GM18508 (cell line): ENCODE measurements at regions not wholly inside any gene's neighbourhood (a gene's known extent, or its start where the extent isn't known, plus 50 kb on each side); places are given as distances from the start of the nearest gene placed in this dataset.
"Not testable (repeated sequence)": the region's sequence is repeated elsewhere in the genome, so short reads cannot be mapped to it uniquely, and the experiment has no call there.

Source experiments
- ATAC-seq: cut with Tn5 transposase; IDR thresholded peaks from one replicate; pipeline ENCODE4 v1.9.1; 2021; ENCODE audit warnings: moderate number of reproducible peaks; ENCODE audit not compliant: insufficient read depth, unreplicated experiment

- ATAC-seq: no peak
Measured at GRCh38 chr2:133624551-133624950, 56.3 kb upstream of the NCKAP5 start.

DNA sequence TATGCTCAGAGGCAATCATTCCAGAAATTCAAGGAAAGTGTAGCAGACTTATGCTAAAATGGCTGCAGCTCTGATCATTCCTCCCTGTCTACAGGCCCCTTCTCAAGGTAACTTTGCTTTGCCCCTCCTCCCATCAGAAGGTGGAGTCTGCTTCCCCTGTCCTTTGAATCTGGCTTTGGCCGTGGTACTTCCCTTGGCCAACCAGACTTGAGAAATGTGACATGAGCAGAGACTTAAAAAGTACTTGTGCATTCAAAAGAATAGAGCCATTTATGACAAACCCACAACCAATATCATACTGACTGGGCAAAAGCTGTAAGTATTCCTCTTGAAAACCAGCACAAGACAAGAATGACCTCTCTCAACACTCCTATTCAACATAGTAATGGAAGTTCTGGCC, 59.5 kb upstream of the NCKAP5 start:
- no peak for ATAC-seq

GRCh38 chr2:133633309-133633708, 65.0 kb upstream of the NCKAP5 start:
- no peak for ATAC-seq

DNA sequence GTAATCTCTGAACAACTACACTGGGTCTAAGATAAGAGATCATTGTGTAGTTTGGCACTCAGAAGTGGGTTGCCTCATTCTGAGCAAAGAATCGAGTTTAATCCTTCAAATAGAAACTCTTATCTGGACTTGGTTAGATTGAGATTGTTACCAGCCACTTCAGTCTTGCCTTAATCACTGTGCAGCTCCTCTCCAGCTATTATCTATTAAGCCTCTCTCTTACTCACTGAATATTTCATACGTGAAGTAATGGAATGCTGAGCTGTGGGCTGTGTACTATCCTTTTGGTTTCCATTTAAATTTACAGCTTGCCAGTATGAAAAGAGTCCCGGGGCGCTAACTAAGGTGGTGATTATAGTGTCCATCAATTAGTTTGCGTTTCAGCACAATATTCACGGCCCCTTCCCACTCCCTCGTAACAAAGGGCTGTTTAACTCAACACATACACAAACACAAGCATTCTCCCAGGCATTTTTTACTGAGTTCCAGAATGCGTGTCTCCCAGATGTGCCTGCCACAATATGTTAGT, 65.7 kb upstream of the NCKAP5 start:
- no peak for ATAC-seq

GRCh38 chr2:133635131-133635530, 66.9 kb upstream of the NCKAP5 start:
- ATAC-seq: no peak

- ATAC-seq: no peak
Measured at GRCh38 chr2:133636287-133636686, 68.0 kb upstream of the NCKAP5 start.

- ATAC-seq: no peak
Measured at GRCh38 chr2:133640103-133640502, 71.8 kb upstream of the NCKAP5 start.

- ATAC-seq: no peak
Measured at GRCh38 chr2:133641497-133641896, 73.2 kb upstream of the NCKAP5 start.

GRCh38 chr2:133641942-133642725, 73.9 kb upstream of the NCKAP5 start:
- no peak for ATAC-seq

DNA sequence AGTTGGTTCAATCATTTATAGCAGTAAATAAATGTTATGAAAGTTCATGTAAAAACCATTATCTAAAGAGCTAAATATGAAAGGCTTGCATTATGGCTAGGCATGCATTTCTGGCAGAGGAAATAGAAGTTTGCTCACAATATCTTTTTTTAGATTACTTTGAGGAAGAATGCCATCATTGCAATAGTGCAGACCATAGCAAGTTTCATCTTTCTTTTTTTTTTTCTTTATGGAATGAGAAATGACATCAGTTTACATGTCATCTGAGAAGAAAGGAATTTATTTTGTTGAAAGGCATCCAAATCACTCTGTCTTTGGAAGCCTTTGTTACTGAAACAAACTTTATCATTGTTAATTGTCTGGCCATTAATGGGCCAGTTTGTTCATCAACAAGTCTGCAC, 74.5 kb upstream of the NCKAP5 start:
- no peak for ATAC-seq

GRCh38 chr2:133643863-133644262, 75.6 kb upstream of the NCKAP5 start:
- ATAC-seq: no peak

GRCh38 chr2:133644846-133645245, 76.6 kb upstream of the NCKAP5 start:
- ATAC-seq: no peak

DNA sequence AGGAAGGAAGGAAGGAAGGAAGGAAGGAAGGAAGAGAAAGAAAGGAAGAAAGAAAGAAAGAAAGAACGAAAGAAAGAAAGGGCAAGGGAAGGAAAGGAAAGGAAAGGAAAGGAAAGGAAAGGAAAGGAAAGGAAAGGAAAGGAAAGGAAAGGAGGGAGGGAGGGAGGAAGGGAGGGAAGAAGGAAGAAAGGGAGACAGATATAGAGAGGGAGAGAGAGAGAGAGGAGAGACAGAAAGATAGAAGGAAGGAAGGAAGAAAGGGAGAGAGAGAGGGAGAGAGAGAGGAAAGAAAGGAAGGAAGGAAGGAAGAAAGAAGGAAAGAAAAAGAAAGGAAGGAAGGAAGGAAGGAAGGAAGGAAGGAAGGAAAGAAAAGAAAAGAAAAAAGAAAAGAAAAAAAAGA, 79.1 kb upstream of the NCKAP5 start:
- not testable (repeated sequence) for ATAC-seq

- ATAC-seq: no peak
Measured at GRCh38 chr2:133651861-133652260, 83.6 kb upstream of the NCKAP5 start.

GRCh38 chr2:133652398-133652797, 84.1 kb upstream of the NCKAP5 start:
- ATAC-seq: no peak

- ATAC-seq: no peak
Measured at GRCh38 chr2:133653056-133653455, 84.8 kb upstream of the NCKAP5 start.

DNA sequence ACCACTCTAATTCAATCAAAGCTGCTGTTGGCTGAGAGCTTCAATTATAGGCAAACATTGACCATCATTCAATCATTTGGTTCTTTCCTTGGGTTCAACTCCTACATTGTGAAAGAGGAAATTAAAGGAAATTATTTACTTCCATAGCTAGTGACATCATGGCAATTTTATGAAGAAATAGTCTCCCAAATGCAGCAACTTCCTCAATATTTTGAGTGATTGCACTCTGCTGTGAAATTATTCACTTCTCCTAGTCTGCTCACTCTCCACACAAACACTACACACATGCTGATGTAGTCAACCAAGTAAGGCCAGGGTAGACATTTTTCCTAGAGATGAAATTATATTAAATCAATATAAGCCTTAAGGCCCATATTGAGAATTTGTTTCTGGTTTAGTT, 86.7 kb upstream of the NCKAP5 start:
- no peak for ATAC-seq

DNA sequence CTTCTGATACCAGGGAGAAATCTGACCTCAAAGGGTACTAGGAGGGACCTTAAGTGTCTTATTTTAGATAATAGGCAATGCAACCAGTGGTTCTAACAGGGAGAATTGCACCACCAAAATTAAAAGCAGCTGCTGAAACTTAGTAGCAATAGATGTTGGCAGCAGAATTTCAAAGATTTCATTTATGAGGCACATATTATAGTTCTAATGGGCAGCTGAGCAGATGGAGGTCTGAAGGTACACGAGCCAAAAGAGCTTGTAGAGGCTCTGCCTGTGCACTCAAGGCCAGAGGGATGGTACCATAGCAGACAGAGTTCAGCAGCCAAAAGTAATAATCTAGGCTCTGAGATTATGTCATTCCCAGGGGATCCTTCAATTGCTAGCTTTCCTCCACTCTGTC, 87.3 kb upstream of the NCKAP5 start:
- ATAC-seq: no peak

GRCh38 chr2:133657591-133657990, 89.3 kb upstream of the NCKAP5 start:
- ATAC-seq: no peak

DNA sequence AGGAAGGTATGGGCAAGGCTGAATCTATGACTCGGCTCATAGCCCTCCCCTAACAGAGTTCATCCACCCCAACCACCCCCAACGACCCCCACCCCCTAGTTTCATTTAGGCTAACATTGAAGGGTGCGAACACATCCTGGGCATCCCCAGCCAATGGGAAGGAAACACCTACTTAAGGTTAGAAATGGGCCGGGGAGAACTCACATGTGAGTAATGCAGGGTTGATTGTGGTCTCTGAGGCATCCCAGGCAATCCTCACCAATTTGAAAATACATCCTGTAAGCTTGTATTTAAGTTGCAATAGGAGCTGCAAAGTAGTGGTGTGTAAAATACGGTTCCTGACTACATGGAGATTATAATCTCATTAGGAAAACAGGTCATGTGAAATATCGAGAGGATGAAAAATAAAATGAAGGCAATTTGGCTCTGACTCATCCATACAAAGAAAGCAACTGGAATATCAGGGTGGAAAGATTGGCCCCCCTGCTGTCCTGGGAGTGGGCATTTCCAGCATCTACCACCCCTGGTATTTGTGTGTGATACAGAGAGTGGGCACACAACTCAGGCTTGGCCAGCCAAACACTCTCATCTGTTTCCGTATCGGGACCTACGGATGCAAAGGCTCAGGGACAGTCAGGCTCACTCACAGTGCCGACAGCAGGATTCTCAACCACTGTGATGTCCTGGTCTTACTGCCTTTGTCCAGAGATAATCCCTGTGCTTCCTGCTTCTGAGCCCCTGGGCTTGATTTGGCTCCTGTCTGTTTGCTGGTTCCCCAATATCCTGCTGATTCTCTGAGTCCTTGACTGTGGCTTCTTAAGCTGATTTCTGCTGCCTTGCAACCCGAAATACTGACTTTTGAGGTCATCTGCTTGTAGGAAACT, 90.0 kb upstream of the NCKAP5 start:
- ATAC-seq: no peak

GRCh38 chr2:133660510-133660909, 92.2 kb upstream of the NCKAP5 start:
- no peak for ATAC-seq
